Testis (tissue), 2 donors: ENCODE measurements at regions not wholly inside any gene's neighbourhood (a gene's known extent, or its start where the extent isn't known, plus 50 kb on each side); places are given as distances from the start of the nearest gene placed in this dataset.

ENCODE experiments used
- POLR2A ChIP-seq: fragments of 450-650 bp; IDR thresholded peaks from one replicate; pipeline ENCODE4 v1.6.1; 2017; ENCODE audit warnings: antibody characterized with exemption, mild to moderate bottlenecking, moderate library complexity
- TF ChIP-seq, protein P1 (sequence below), 3 experiments: fragments of 450-650 bp in 2 of 3; fragments of 200-600 bp in 1 of 3; sonication (generic) in 1 of 3; IDR thresholded peaks; one replicate each; pipeline ENCODE4 v1.5.1; 2016 to 2019; ENCODE audit warnings: antibody characterized with exemption in 3 of 3, mild to moderate bottlenecking in 2 of 3, moderate library complexity in 1 of 3

DNA sequence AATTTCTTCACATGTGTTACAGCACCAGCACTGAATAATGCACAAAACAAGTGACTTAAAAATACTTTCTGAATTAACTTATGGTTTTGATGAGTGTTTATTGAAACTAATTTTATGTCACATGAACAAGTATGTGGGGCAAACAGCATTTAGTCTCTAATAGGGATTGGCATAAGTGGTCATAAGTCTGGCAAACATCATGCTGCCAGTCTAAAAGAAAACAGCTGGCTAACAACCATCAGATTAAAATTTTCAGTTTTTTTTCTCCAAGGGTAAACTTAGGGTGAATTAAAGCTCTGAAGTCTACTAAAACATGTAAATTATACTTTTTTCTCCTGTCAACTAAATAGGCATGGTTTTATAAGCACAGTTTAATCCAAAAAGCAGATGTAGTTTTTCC, 1014.2 kb downstream of the FAT4 start:
- TF ChIP-seq, protein P1, sequence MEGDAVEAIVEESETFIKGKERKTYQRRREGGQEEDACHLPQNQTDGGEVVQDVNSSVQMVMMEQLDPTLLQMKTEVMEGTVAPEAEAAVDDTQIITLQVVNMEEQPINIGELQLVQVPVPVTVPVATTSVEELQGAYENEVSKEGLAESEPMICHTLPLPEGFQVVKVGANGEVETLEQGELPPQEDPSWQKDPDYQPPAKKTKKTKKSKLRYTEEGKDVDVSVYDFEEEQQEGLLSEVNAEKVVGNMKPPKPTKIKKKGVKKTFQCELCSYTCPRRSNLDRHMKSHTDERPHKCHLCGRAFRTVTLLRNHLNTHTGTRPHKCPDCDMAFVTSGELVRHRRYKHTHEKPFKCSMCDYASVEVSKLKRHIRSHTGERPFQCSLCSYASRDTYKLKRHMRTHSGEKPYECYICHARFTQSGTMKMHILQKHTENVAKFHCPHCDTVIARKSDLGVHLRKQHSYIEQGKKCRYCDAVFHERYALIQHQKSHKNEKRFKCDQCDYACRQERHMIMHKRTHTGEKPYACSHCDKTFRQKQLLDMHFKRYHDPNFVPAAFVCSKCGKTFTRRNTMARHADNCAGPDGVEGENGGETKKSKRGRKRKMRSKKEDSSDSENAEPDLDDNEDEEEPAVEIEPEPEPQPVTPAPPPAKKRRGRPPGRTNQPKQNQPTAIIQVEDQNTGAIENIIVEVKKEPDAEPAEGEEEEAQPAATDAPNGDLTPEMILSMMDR (IDR thresholded peaks at IDR 0.05): no peak
- TF ChIP-seq POLR2A: no peak
